ENCODE measurements at regions not wholly inside any gene's neighbourhood (a gene's known extent, or its start where the extent isn't known, plus 50 kb on each side); places are given as distances from the start of the nearest gene placed in this dataset.
"Not testable (repeated sequence)": the region's sequence is repeated elsewhere in the genome, so short reads cannot be mapped to it uniquely, and the experiment has no call there.

DNA sequence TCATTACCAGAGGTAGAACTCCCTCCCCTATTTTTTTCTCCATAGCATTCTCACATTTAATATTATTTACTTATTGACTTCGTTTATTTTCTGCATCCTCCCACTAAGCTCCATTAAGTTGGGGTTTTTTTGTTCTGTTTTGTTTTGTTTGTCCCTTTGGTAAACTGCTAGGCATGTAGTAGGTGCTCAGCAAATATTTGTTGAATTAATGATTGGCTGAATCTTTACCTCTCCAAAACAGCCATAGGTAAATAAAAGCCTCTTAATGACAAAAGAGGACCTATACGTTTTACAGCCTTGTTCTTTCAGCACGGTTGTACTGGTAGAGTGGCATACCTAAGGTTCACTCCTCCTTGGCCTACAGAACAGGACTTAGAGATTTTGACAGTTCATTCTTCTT, 52.0 kb downstream of the PRORP start:
- DNase-seq (ENCODE audit: low read depth): no peak

DNA sequence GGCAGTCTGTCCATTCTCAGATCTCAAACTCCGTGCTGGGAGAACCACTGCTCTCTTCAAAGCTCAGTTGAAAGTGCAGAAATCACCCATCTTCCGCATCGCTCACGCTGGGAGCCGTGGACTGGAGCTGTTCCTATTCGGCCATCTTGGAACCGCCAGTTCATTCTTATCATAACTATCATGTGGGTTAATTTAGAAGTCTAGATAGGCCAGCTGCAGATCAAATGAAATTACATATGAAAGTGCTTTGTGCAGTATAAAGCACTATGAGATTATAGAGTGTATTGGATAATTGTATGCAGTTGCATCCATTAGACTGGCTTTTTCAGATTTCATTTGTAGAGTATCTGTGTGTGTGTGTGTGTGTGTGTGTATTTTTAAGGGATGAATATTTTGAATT, 57.8 kb downstream of the PRORP start:
- no peak for DNase-seq (ENCODE audit: low read depth)

DNA sequence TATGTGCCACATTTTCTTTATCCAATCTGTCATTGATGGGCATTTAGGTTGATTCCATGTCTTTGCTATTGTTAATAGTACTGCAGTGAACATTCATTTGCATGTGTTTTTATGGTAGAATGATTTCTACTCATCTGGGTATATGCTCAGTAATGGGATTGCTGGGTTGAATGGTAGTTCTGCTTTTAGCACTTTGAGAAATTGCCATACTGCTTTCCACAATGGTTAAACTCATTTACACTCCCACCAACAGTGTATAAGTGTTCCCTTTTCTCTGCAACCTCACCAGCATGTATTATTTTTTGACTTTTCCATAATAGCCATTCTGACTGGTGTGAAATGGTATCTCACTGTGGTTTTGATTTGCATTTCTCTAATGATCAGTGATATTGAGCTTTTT, 62.5 kb downstream of the PRORP start:
- DNase-seq (ENCODE audit: low read depth): not testable (repeated sequence)

DNA sequence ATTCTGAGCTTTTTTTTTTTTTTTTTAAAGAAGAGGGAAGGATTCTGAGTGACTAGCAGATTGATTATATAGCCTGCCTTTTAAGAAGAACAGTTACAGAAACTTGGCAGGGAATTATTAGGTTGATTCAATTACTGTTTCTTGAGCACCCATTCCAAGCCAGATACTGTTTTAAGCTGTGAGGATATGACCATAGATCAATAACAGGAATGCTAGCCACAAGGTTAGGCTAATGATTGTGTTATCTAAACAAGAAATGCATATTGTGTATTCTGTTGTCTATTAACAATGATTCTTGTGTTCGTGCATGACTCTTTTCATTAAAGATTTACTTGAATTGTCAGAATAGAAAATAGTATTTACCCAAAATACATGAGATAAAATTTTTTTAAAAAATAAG, 67.1 kb downstream of the PRORP start:
- no peak for DNase-seq (ENCODE audit: low read depth)

DNA sequence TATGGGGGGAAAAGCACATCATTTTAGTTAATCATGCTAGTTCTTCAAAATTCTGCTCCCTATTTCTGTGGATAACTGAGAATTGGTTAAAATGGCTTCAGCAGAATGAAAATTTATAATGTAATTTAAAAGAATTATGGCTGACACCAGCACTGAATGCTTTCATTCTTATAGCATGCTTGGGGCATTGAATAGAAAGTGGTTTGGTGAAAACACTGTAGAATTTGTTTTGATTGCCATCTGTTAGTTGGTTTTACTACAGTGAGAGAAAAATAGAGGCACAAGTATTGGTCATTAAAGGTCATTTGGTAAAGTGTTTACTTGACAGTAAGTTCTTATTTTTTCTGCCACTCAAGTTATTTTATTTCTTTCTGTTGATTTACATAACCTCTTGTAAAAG, 70.8 kb downstream of the PRORP start:
- DNase-seq (ENCODE audit: low read depth): no peak

DNA sequence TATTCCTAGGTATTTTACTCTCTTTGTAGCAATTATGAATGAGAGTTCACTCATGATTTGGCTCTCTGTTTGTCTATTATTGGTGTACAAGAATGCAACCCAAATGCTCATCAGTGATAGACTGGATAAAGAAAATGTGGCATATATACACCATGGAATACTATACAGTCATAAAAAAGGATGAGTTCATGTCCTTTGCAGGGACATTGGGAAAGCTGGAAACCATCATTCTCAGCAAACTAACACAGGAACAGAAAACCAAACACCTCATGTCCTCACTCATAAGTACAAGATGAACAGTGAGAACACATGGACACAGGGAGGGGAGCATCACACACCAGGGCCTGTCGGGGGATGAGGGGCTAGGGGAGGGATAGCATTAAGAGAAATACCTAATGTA, 71.8 kb downstream of the PRORP start:
- not testable (repeated sequence) for DNase-seq (ENCODE audit: low read depth)

DNA sequence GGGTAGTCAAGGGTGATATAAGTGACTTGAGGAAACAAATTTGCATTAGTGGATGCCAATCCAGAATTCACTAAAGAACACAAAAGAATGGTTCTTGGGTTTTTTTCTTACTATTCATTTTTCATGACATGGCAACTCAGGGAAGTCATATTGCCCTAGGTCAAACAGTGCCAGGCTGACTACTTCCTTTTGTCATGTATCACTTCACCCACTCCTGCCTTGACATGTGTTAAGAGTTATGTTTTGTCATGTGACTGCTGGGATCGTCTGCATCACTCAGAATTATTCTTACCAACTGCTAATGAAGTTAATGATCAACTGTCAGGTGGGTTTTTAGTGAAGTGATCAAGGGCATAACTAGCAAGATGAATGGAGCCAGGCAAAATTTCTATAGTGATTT, 74.2 kb downstream of the PRORP start:
- DNase-seq (ENCODE audit: low read depth): no peak

DNA sequence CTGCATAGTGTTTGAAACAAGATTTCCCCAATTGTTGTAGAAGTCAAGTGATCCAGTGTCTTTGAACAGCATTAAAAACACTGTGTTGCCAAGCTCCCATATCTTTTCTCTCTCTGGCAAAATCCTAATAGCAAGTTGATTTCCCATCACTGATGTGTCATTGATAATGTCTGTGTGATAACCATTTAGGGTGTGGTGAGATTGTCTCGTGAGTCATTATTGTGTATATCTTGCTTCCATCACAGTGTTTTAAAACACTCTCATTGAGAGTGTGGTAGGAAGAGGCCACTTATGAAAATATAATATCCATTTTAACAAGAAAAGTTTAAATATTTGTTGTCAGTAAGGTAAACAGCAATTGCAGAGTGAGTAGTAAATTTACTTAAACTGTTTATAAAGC, 74.7 kb downstream of the PRORP start:
- DNase-seq (ENCODE audit: low read depth): peak; percentile 17

DNA sequence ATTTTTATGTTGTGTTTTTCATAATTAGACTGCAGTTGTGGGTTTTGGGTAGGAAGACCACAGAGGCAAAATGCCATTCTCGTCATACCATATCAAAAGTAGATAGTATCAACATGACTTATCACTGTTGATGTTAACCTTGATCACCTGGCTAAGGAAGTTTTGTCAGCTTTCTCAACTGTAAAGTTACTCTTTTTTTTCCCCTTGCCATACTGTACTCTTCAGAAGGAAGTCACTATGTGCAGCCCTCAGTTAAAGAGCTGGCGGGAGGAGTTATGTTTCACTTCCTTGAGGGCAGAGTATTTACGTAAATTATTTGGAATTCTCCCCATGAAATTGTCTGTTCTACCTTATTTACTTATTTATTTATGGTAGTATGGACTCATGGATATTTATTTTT, 78.7 kb downstream of the PRORP start:
- DNase-seq (ENCODE audit: low read depth): no peak

DNA sequence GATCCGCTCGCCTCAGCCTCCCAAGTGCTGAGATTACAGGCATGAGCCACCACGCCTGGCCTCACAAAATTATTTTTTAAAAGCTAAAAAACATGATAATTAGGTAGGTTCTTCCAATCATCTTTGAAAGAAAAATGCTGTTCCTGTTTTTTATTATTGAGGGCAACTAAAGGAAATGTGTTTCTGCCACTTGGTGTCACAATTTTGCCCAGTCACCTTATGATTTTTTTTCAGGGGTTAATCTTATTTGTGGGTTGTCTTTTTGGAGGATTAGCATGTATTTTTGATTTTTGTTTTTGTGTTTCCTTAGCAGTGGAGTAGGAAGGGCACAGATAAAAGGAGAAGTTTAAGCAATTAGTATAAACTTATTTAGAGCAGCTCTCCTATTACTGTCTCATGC, 79.8 kb downstream of the PRORP start:
- DNase-seq (ENCODE audit: low read depth): no peak

DNA sequence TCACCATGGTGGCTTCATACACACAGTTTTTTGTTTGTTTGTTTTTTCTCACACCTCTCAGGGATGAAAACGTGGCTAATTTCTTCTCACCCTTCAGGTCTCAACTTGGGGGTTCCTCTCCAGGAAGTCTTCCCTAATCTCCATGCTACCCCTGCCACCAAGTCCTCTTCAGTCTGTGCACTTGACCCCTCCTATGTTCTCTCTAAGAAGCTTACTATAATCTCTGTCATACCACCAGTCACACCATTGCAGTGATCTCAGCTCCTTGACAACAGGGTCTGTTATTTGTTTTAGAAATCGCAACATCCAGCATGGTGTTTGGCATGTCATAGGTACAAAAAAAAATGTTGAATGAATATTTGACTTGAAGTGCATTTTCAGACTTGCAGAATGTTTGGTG, 83.4 kb downstream of the PRORP start:
- no peak for DNase-seq (ENCODE audit: low read depth)

DNA sequence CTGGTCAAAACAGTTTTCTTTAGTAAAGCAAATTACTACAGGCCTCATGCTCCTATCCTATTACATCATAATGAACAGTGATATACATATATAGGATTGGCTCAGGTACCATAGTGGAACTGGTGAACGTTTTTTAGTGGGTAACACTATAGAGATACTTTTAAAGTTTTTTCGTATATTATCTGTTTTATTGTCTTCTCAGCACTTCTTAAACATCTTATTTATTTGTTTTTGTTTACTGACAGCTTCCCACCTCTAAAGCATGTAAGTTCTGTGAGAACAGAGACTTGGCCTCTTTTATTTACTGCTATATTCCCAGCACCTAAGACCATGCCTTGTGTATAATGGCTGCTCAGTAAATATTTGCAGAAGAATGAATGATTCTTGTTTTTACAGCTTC, 81.1 kb upstream of the PSMA6 start:
- no peak for DNase-seq (ENCODE audit: low read depth)

DNA sequence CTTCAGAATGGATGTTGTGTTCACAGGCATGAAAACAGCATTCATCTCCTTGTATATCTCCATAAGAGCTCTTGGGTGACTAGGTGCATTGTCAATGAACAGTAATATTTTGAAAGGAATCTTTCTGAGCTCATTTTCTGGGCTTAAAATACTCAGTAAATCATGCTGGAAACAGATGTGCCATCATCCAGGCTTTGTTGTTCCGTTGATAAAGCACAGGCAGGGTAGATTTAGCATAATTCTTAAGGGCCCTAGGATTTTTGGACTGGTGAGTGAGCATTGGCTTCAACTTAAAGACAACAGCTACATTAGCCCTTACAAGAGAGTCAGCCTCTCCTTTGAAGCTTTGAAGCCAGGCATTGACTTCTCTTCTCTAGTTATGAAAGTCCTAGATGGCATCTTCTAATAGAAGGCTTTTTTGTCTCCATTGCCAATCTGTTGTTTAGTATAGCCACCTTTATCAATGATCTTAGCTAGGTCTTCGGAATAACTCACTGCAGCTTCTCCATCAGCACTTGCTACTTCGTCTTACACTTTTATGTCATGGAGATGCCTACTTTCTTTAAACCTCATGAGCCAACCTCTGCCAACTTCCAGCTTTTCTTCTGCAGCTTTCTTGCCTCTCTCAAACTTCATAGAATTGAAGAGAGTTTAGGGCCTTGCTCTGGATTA, 79.6 kb upstream of the PSMA6 start:
- DNase-seq (ENCODE audit: low read depth): no peak

DNA sequence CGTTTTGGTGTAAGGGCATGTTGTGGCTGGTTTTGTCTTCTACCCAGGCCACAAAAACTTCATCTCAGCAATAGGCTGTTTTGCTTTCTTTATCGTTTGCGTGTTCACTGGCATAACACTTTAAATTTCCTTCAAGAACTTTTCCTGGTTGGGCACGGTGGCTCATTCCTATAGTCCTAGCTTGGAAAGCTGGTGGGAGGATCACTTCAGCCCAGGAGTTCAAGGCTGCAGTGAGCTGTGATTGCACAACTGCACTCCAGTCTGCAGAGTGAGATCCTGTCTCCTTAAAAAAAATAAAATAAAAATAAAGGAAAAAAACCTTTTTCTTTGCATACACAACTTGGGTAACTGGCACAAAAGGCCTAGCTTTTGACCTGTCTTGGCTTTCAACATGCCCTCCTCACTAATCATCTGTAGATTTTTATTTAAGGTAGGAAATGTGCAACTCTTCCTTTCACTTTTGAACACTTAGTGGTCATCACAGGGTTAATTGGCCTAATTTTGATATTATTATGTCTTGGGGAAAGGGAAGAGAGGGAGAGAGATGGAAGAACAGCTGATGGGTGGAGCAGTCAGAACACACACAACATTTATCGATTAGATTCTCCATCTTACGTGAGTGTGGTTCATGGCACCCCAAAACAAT, 78.9 kb upstream of the PSMA6 start:
- DNase-seq (ENCODE audit: low read depth): no peak

DNA sequence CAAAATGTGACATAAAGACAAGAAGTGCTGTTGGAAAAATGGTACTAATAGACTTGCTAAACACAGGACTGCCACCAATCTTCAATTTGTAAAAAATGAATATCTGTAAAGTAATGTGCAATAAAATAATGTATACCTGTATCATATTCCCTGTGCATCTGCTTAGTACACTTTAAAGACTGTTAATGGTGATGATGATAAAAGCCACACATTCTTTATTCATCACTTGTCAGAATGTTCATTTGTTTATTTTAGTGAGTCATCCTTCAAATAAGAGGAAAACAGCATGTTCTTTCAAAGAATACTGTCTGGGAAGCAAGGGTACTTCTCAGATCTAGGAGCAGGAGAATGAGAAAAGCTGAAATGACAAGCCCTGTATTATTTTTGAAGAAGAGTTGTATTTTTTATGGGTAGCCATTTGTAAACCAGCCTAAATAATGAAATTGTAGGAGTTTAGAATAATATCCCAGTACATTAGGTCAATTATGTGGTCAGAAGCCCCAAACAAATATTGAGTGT, 78.3 kb upstream of the PSMA6 start:
- no peak for DNase-seq (ENCODE audit: low read depth)

DNA sequence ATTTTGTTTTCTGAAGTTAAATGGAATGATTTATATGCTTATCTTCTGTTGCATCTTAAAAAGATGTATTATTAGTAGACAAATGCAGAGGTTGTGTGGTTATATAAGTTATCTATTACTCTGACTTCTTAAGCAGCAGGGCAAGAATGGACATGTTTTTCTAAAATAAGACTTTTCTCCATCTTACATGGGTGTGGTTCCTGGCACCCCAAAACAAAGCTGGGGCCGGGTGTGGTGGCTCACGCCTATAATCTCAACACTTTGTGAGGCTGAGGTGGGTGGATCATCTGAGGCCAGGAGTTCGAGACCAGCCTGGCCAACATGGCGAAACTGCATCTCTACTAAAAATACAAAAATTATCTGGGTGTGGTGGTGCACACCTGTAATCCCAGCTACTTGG, 77.8 kb upstream of the PSMA6 start:
- not testable (repeated sequence) for DNase-seq (ENCODE audit: low read depth)

DNA sequence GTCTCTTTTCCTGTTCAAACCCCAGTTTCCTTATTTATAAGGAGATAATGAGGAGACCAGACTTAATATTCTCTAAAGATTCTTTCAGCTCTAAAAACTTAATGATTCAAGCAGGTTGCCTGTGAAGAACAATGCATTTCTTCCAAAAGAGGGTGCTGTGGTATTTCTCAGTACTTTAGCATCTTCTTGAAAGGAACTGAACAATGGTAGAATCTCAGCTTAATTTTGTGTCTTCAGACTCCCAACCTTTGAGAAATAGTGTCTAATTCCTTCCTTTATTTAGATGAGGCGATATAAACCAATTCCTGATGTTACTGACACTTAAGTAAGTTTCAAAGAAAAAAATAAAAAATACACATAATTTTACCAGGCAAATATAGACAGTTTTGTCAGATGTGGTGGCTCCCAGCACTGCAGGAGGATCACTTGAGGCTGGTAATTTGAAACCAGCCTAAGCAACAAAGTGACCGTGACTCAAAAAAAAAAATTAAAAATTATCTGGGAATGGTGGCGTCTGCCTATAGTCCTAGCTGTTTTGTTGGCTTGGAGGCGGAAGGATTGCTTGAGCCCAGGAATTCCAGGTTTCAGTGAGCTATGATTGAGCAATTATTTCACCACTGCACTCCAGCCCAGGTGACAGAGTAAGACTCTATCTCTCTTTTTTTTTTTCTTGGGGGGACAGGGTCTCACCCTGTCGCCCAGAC, 76.9 kb upstream of the PSMA6 start:
- peak; percentile 62 for DNase-seq (ENCODE audit: low read depth)

DNA sequence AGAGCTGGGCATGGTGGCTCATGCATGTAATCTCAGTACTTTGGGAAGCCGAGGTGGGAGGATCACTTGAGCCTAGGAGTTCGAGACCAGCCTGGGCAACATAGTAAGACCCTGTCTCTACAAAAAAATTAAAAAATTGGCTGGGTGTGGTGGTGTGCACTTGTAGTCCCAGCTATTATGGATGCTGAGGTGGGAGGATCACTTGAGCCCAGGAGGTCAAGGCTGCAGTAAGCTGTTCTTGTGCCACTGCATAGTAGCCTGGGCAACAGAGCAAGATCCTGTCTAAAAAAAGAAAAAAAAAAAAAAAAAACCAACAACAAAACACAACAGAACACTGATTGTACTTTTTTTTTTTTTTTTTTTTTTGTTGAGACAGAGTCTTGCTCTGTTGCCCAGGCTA, 74.0 kb upstream of the PSMA6 start:
- DNase-seq (ENCODE audit: low read depth): not testable (repeated sequence)

DNA sequence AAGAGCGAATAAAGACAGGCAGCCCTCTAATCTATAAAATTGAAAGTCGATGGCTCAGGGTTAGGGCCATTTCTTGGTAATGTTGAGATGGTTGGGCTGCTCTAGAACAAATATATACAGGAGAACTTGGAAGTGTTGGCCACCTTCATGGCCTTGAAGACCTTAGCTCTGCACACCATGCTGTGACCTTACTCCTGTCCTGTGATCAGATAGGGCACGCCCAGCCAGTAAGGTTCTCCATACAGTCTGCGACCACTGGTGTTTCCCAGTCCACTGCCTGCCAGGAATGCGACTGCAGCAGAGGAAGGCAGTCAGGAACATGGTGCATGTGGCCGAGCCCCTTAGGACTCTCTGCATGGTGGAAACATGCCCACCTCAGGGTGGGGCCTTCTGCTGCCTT, 73.2 kb upstream of the PSMA6 start:
- no peak for DNase-seq (ENCODE audit: low read depth)

DNA sequence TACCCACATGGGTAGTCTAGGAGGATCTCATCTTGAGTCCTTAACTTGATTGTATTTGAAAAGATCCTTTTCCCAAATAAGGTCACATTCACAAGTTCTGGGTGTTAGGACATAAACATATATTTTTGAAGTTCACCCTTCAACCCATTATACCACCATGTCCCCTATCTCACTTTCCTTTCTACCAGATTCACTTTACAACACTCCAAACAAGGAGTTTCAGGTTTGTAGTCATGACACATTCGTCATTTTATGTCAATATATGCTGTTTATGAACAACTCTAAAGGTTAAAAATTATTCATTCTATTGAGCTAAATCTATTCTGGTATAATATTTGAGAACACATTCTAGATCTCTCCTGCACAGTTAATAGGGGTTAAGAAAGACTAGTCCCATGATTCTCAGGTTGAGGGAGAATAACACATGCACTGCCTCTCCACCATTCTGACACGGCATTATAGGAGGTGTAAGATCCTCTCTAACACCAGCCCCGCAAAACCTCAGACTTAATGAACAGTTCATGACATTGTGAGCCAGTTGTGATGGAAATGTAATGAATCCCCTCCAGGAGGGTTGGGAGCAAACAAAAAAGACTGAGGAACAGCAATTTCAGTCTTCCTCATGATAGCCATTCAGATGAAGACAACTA, 72.0 kb upstream of the PSMA6 start:
- DNase-seq (ENCODE audit: low read depth): no peak

DNA sequence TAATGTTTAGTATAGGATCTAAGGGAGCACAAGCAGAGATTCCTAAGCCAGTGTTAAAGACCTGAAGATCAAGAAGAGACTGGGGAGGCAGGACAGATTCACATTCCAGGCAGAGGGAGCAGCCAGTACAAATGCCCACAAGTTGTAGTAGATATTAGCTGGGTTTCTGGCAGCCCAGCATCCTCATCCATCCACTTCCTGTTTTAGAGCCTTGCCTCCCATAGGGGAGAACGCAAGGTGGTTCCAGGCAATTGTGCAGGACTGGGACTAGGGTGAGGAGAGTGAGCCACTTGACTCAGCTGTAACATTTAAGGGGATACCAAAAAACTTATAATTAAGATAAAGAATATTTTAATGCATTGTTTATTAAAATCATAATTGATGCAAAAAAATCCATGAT, 71.3 kb upstream of the PSMA6 start:
- no peak for DNase-seq (ENCODE audit: low read depth)

DNA sequence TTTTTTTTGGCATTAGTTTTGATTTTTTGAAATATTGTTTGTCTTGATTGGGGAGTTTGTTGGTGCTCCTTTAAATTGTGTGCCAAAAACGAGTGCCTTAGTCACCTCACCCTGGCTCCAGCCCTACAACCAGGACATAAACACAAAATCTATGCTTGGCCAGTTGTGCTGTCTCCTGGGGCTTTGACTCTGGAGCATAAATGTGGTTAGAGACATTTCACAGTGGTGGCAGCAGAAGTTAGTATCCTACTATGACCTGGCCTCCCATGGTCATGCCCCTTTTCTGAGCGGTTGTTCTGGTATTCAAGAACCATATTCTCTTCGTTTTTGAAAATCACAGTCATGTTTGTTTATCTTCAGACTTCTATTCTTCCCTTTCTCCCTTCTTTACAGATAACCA, 70.7 kb upstream of the PSMA6 start:
- no peak for DNase-seq (ENCODE audit: low read depth)

DNA sequence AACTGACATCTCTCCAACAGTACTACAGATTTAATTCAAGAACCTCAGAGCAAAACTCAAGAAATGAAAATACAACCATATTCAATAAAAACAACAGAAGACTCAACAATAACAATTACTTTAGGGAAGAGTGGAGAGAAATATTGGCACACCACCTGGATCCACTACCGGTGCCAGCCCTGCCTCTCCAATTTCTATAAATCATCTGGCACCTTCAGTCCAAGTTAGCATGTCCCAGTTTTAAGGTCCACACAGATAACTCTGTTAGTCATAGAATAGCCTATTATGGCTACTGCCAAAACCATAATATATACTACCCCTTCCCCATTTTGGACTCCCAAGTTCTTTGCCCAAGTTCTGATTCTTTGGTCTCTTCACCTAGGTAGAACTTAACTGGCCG, 69.9 kb upstream of the PSMA6 start:
- no peak for DNase-seq (ENCODE audit: low read depth)
